ENCODE measurements at regions not wholly inside any gene's neighbourhood (a gene's known extent, or its start where the extent isn't known, plus 50 kb on each side); places are given as distances from the start of the nearest gene placed in this dataset.

GRCh38 chr4:182102576-182102975 is 140.6 kb upstream of the TENM3 start:
- Histone ChIP-seq H2AFZ (ENCODE audit: low read depth, low read length, poor library complexity, severe bottlenecking) (no peak overlapping the region), H3K27ac (ENCODE audit: low read depth, low read length) (no peak overlapping the region), H3K36me3 (ENCODE audit: control insufficient read depth in 1 of 2, insufficient read depth in 2 of 2, low read length in 2 of 2) (no peaks in the 10 kb centered on the region), H3K9ac (ENCODE audit: low read length) (no peak overlapping the region), H3K9me2 (ENCODE audit: insufficient read depth) (no peaks in the 10 kb centered on the region), H3K79me2 (ENCODE audit: insufficient read depth, low read length) (no peaks in the 10 kb centered on the region), H3K9me3 (ENCODE audit: control insufficient read depth in 1 of 2, insufficient read depth in 1 of 2, low read depth in 1 of 2, low read length in 2 of 2) (no peaks in the 10 kb centered on the region), H3K4me1 (ENCODE audit: control insufficient read depth in 1 of 2, insufficient read depth in 2 of 2, low read length in 2 of 2) (no peaks in the 10 kb centered on the region), H3K4me3 (replicated peaks in 1 of 2; ENCODE audit: low read depth in 1 of 2, low read length in 2 of 2) (no peak overlapping the region), H3K4me2 (ENCODE audit: low read length) (no peak overlapping the region), H3K27me3 (ENCODE audit: insufficient read depth, low read length) (peaks cover 18% of the 10 kb centered on the region; the same call in 1 of the 2 replicates), H4K20me1 (ENCODE audit: insufficient read depth) (no peaks in the 10 kb centered on the region)
- no peak for TF ChIP-seq ZBTB33 (IDR thresholded peaks at IDR 0.05; ENCODE audit: extremely low read depth, insufficient replicate concordance, low read length)
- no peak for TF ChIP-seq REST (IDR thresholded peaks at IDR 0.05; ENCODE audit: low read depth)
- TF ChIP-seq POLR2A (IDR thresholded peaks at IDR 0.05; ENCODE audit: borderline replicate concordance, extremely low read depth, insufficient read depth, insufficient read length), result no peak
- TF ChIP-seq FOSL1 (IDR thresholded peaks at IDR 0.05; ENCODE audit: low read depth), result no peak
- no peak for TF ChIP-seq ZNF274 (IDR thresholded peaks at IDR 0.05; ENCODE audit: low read depth, low read length)
- no peak for TF ChIP-seq SRF (IDR thresholded peaks at IDR 0.05; ENCODE audit: low read depth)
- no peak for TF ChIP-seq POLR2AphosphoS5 (IDR thresholded peaks at IDR 0.05; ENCODE audit: low read depth, low read length)
- no peak for TF ChIP-seq EGR1 (IDR thresholded peaks at IDR 0.05; ENCODE audit: low read depth)
- no peak for DNase-seq (ENCODE audit: low read depth, low spot score)
- POLR2A ChIA-PET, result no interaction called here
- no TSS peak for BruUV-seq (replicated peaks)
- RAD21 ChIA-PET (ENCODE audit: low non-redundant PET in 1 of 2, low total read pairs in 2 of 2, uncharacterized antibody in 2 of 2, unreplicated experiment in 2 of 2), result no interaction called here
- no peak for ATAC-seq
- intact Hi-C loops (cut with micrococcal nuclease), result no loop called here
- CTCF ChIA-PET, result interaction anchor here (1.1 kb wide), 1 partner anchor 13 kb away, joined by 3 read pairs; no protein-coding TSS in a partner anchor

Measured in HCT116 (cell line).